NCI-H2171 (cell line): ENCODE measurements at regions not wholly inside any gene's neighbourhood (a gene's known extent, or its start where the extent isn't known, plus 50 kb on each side); places are given as distances from the start of the nearest gene placed in this dataset.
"Not testable (repeated sequence)": the region's sequence is repeated elsewhere in the genome, so short reads cannot be mapped to it uniquely, and the experiment has no call there.

ENCODE experiments used
- DNase-seq: peaks from one replicate; lab custom pipeline; 2025; lab: John Stamatoyannopoulos, UW

DNA sequence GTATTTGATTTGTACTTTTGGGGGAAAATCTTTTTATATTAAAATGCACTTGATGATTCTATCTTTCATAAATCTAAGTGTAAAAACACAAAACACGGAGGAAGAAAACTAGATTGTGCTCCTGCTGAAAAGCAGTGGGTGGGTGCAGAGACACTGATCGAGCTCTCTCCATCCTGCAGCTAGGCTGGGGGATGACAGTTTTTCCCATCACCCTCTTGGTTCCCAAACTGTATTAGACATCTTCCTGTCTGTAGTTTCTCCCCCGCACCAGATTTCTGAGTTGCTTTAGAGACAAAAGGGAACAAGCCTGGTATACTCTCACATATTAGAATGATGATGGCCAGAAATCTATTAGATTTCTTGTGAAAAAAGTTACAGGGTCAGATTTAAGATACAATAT, 99.6 kb downstream of the FAM114A2 start:
- no peak for DNase-seq

DNA sequence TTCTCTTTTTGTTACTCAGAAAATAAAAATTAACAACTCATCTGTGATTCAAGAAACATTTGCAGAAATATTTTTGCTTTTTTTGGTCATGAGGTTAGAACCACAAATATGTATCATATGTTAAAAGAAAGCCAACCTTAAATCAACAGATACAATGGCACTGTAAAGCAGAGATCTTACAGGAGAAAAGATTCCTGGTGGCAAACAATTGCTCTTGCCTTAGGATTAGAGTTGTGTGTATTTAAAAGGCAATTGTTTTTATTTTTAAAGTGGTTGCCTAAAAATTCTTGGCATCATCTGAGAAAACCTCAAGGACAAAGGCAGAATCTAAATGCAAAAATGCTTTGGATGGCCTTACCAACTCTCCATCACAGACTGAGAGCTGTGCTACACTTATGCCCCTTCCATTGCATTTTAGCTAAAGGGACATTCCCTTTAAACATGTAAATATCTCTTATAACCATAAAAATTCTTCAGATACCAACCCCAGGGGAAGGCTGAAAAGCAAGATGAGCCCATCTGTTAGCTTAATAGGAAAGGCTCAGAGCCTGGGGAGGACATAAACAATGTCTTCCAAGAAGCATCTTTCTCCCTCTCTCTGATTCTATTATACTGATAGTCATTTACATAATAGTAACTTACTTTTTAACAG, 100.4 kb downstream of the FAM114A2 start:
- no peak for DNase-seq

- no peak for DNase-seq
Observed at GRCh38 chr5:153937661-153938060, 101.0 kb downstream of the FAM114A2 start.

GRCh38 chr5:153935151-153935550, 103.6 kb downstream of the FAM114A2 start:
- not testable (repeated sequence) for DNase-seq

DNA sequence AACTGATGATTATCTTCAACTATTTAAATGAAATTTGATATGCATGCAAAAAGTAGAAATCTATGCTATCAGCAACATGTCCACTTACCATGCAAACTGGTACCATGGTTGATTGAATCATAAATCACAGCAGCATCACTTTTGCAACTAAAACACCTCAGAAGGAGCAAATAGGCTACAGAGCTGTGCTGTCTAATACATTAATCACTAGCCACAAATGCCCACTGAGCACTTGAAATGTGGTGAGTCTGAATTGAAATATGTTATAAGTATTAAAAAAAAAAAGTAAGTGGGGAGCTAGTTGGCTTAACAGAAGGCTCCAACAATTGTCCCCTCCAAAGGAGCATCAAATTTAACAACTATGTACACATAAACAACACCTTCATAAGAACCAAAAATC, 112.5 kb downstream of the FAM114A2 start:
- no peak for DNase-seq

DNA sequence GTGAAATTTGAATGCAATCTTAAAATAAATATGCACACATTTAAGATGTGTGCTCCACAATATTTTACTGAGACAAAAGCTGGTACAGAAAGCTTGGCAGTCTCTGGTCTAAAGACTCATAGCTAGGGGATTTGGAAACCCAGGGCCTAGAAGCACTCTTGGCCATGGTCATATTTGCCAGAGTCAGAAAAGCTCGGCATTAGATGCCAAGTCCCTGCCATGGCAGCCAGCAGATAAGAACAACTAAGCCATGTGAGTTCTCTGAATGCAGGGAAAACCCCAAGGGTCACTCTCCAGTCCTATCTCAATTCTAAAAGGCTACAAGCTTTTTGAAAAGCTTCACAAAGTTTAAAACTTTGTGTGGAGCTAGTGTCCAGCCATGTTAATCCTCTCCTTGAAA, 119.5 kb downstream of the FAM114A2 start:
- DNase-seq: no peak

DNA sequence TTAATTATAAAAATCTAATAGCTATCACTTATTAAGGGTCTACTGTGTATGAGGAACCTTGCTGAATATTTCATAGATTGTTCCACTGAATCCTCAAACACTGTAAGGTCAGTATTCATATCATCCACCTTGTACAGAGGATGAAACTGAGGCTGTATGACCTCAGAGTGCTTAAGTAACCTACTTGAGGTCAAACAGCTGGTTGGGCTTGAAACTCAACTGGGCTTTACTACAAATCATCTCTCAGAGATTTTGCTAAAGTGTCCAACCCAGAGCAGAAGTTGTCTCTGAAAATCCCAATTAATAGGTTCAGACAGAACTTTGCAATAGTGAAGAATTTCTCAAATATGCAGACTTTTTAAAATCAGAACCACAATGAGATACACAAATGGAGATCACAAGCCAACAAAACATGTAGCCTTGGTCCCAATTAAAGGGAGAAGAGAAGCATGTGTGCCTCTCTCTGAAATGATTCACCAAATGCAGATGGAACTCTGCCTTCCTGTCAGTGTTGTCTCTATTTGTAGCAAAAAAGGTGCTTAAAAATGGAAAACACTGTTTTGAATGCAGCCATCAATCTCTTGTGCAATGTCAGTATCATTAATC, 131.4 kb downstream of the FAM114A2 start:
- DNase-seq: no peak

GRCh38 chr5:153905219-153905618, 133.5 kb downstream of the FAM114A2 start:
- DNase-seq: no peak

GRCh38 chr5:153903321-153903720, 135.4 kb downstream of the FAM114A2 start:
- DNase-seq: no peak

GRCh38 chr5:153902016-153902415, 136.7 kb downstream of the FAM114A2 start:
- no peak for DNase-seq

- DNase-seq: no peak
Observed at GRCh38 chr5:153901449-153901848, 137.3 kb downstream of the FAM114A2 start.

GRCh38 chr5:153900703-153901395, 137.9 kb downstream of the FAM114A2 start:
- DNase-seq: no peak

GRCh38 chr5:153899746-153900145, 139.0 kb downstream of the FAM114A2 start:
- no peak for DNase-seq

DNA sequence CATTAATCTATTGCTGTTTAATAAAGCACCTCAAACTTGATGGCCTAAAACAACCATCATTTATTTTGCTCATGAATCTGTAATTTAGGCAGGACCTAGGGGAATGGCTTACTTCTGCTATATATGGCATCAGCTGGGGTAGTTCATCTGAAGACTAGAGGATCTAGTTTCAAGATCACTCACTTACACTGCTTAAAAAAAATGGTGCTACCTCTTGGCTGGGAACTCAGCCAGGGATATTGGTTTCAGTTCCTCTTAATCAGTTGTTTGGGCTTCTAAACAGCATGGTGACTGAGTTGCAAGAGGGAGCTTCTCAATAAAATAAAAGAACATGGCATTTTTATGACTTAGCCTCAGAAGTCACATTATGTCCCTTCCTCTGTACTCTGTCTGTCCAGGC, 142.0 kb downstream of the FAM114A2 start:
- peak; percentile 72 for DNase-seq

- no peak for DNase-seq
Observed at GRCh38 chr5:153896117-153896516, 142.6 kb downstream of the FAM114A2 start.

DNA sequence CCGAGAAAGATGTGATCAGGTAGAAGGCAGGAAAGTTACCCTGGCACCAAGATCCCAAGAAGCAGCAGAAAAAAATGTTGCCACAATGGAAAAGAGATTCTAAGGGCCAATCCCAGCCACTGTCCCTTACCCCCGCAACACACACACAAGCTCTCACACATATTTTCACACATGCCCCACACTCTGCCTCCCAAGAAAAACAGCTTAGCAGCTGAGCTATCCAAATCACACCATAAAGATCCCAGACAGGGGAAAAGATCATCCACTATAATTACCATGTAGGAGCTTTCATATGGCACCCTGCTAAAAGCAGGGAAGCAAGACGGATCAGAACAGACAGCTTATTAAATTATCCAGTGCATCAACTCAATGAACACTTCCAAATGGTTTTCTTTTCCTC, 143.4 kb downstream of the FAM114A2 start:
- DNase-seq: no peak

DNA sequence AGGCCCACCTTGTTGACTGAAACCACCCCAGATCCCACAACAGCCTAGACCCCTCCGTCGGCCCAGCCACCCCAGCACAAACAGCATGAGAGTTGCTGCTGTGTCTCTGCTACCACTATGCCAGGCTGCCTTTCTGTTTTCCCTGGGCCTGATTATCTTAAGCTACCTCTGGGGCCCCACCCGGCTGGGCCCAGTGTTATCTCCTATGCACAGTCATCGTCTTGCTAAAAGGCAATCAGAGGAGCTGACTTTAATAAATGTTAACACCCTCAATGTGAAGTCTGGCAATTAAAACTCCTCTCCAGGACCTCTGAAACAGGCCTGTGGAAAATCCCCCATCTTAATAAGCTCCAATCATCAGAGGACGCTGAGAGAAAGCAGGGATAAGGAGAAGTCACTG, 144.9 kb downstream of the FAM114A2 start:
- no peak for DNase-seq

DNA sequence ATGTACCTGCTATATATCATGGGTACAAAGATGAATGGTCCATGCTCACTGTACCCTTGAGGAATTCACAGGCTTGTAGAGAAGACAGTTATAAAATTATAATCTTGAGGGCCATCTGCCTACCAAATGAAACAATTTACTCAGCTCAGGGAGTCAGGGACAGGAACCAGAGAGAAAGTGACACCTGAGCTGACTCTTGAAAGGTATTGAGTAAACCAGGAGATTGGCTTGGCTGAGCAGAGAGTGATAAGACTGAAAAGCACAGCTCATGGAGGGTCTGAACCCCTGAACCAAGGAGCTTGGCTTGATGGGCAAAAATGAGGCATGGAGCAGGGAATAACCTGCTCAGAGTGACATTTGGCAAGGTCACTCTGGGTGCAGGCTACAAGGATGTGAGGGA, 147.3 kb downstream of the FAM114A2 start:
- DNase-seq: no peak

DNA sequence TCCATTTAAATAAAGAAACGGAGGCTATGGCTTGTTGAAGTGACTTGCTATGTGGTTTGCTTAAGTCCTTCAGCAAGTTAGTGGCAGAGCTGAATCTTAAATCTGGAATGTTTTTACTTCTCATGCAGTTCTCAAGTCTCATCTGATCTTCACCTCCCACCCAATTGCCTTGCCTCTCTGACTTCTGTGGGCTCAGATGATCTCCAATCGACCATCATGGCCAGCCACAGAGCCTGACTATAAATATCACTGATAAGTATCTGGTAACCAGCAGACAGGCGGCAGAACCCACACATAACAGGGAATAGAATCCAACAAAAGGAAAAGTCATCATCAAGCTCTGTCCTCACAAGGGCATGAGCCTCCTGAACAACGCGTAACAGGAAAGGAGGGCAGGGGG, 149.9 kb downstream of the FAM114A2 start:
- no peak for DNase-seq

DNA sequence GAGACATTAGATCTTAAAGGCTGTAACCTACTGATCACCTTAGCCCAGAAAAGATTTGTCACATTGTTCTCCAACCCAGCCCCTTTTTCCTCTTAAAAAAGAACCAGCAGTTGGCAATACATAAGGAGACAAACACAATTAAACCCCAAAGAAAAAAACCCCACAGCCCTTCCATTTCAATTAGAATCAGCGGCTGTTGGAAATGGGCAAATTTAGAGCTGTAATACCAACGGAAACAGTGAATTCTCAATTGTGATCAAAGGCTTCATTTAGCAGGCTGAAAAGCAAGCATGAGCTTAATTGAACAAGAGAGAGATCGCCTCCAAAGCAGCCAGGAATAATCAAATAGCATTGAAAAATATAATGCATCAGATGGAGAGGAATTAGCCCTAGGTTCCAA, 153.6 kb downstream of the FAM114A2 start:
- DNase-seq: no peak

GRCh38 chr5:153884612-153884957, 154.1 kb downstream of the FAM114A2 start:
- DNase-seq: no peak

DNA sequence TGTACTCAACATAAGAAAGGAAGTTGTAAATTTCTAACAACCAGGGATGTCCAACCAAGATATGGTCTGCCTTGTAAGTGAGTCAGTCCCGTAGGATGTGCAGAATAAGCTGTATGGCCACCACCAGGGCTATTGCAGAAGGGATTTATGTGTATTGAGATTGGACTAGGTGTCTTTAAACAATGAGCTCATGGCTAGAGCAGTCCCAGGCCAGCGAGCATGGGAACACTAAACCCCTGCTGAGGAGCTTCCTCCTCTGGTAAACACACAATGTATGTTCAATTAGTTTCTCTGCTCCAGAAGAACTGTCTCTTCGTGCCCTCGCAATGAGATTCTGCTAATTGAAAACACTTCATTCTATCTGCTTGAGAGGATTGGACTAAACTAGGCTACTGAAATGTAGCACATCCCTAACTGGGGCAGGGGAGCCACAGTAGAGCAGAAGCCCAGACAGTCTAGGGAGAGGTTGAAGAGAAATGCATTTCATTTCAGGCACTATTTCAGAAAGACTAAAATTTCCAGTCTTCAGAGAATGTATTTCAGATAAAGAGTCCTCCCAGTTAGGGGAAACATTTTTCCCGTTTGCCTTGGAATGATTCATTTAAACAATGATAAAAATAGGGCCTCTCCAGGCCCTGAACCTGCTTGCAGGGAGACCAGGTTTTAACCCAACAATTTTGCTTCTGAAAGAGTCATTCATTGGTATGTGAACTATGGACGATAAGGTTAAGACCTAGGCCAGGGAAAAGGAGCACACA, 154.7 kb downstream of the FAM114A2 start:
- no peak for DNase-seq

DNA sequence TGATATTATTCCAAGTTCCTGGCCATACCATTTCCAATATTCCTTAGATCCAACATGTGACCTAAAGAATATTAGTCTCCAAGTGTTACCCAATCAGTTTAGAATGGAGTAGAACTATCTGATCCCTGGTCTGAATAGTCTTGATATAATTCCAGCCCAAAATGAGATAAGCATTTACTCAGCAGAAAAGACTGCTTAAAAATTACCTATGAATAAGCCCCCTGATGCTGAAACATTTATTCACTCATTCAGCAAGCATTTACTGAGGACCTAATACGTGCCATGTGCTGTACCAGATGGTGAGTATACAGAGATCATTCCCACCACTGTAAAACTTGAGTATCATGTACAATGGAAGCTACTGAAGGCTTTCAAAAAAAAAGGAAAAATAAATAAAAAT, 157.0 kb downstream of the FAM114A2 start:
- no peak for DNase-seq
